ENCODE measurements at regions not wholly inside any gene's neighbourhood (a gene's known extent, or its start where the extent isn't known, plus 50 kb on each side); places are given as distances from the start of the nearest gene placed in this dataset.

DNA sequence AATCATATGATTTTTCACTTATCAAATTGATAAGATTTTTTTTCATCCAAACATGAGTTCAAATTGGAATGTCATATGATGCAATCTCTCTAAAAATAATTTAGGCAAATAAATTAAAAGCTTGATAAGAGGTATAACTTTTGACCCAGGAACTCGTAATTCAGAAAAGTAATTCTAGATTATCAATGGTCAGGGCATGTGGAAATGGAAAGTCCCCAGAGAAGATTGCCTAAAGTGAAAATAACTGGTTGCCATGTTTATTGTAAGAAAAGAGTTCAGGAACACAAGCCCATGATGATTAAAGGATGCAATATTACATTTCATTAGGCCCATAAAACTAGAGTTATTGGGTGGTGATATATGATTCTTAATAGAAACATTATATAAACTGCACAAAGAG lies 1514.8 kb downstream of the SI start:
- Histone ChIP-seq H3K27ac (ENCODE audit: low read depth in 1 of 2, low read length in 1 of 2) (no peak overlapping the region), H3K27me3 (ENCODE audit: control insufficient read depth in 3 of 3, insufficient read depth in 3 of 3, low read length in 2 of 3) (no peaks in the 10 kb centered on the region), H3K9me3 (ENCODE audit: control insufficient read depth in 4 of 4, insufficient read depth in 3 of 4, low read length in 3 of 4) (peaks cover 0 to 3% (median under 1%) of the 10 kb centered on the region in 4 donors), H3K4me3 (no peak overlapping the region), H3K9ac (ENCODE audit: insufficient read depth in 1 of 2, low read length in 2 of 2) (no peak overlapping the region), H3K4me1 (ENCODE audit: control insufficient read depth in 5 of 5, insufficient read depth in 5 of 5, low read length in 5 of 5) (no peaks in the 10 kb centered on the region), H3K36me3 (ENCODE audit: control insufficient read depth in 4 of 4, insufficient read depth in 4 of 4, low read length in 4 of 4) (no peaks in the 10 kb centered on the region)
- DNase-seq (no peak), ATAC-seq (ENCODE audit: insufficient read depth, low FRiP score) (no peak)
- 64 to 83% methylated on average over 1 of the region's 1 CpG for WGBS, 2 donors
- TF ChIP-seq, protein P1, sequence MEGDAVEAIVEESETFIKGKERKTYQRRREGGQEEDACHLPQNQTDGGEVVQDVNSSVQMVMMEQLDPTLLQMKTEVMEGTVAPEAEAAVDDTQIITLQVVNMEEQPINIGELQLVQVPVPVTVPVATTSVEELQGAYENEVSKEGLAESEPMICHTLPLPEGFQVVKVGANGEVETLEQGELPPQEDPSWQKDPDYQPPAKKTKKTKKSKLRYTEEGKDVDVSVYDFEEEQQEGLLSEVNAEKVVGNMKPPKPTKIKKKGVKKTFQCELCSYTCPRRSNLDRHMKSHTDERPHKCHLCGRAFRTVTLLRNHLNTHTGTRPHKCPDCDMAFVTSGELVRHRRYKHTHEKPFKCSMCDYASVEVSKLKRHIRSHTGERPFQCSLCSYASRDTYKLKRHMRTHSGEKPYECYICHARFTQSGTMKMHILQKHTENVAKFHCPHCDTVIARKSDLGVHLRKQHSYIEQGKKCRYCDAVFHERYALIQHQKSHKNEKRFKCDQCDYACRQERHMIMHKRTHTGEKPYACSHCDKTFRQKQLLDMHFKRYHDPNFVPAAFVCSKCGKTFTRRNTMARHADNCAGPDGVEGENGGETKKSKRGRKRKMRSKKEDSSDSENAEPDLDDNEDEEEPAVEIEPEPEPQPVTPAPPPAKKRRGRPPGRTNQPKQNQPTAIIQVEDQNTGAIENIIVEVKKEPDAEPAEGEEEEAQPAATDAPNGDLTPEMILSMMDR (IDR thresholded peaks at IDR 0.05; ENCODE audit: control extremely low read depth, extremely low read depth) = no peak

DNA sequence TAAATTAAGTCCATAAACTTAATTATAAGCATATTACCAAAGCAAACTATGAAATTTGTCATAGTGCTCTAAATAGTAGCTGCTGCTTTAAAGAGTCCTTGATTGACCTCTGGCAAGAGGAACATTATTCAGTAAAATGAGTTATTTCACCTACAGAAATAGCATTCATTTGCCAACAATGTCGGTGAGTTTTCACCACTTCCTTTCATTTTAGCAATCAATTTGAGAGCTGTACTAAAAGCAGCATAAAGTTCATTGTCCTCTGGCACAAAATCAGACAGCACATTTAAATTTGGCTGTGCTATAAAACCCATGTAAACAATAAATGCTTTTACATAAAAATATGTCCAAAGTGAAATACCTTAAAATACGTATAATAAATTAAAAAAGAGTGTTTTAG lies 1515.7 kb downstream of the SI start:
- Histone ChIP-seq H3K9ac (ENCODE audit: insufficient read depth in 1 of 2, low read length in 2 of 2) (no peak overlapping the region), H3K27ac (ENCODE audit: low read depth in 1 of 2, low read length in 1 of 2) (no peak overlapping the region), H3K4me1 (ENCODE audit: control insufficient read depth in 5 of 5, insufficient read depth in 5 of 5, low read length in 5 of 5) (no peaks in the 10 kb centered on the region), H3K9me3 (ENCODE audit: control insufficient read depth in 4 of 4, insufficient read depth in 3 of 4, low read length in 3 of 4) (peaks cover 0 to 3% (median under 1%) of the 10 kb centered on the region in 4 donors), H3K4me3 (no peak overlapping the region), H3K36me3 (ENCODE audit: control insufficient read depth in 4 of 4, insufficient read depth in 4 of 4, low read length in 4 of 4) (no peaks in the 10 kb centered on the region), H3K27me3 (ENCODE audit: control insufficient read depth in 3 of 3, insufficient read depth in 3 of 3, low read length in 2 of 3) (no peaks in the 10 kb centered on the region)
- TF ChIP-seq, protein P1 (IDR thresholded peaks at IDR 0.05; ENCODE audit: control extremely low read depth, extremely low read depth) = no peak
- no peak for ATAC-seq (ENCODE audit: insufficient read depth, low FRiP score)
- WGBS, 2 donors = 41 to 50% methylated on average over 2 of the region's 2 CpGs
- DNase-seq = no peak

DNA sequence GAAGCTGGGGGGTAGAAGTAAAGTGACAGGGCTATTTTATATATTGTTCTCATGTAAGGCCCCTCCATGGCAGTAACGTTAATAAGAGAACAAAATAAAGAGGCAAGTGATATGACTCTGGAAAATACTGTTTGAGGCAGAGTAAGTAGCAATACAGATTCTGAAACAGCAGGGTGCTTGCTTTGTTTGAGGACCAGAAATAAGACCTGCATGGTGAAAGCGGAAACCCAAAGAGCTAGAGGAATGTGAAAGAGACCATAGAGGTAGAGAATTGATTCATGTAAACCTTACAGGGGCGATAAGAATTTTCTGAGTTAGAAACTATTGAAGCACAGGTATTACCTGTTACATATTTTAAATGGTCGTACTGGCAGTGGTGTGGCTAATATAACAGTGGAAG lies 1517.1 kb downstream of the SI start:
- H3K4me3 ChIP-seq = no peak overlapping the region
- ATAC-seq (ENCODE audit: insufficient read depth, low FRiP score) (no peak), DNase-seq (no peak)
- peaks cover 0 to 3% (median under 1%) of the 10 kb centered on the region in 4 donors for H3K9me3 ChIP-seq (ENCODE audit: control insufficient read depth in 4 of 4, insufficient read depth in 3 of 4, low read length in 3 of 4)
- H3K27me3 ChIP-seq (ENCODE audit: control insufficient read depth in 3 of 3, insufficient read depth in 3 of 3, low read length in 2 of 3) = no peaks in the 10 kb centered on the region
- no peaks in the 10 kb centered on the region for H3K36me3 ChIP-seq (ENCODE audit: control insufficient read depth in 4 of 4, insufficient read depth in 4 of 4, low read length in 4 of 4)
- H3K4me1 ChIP-seq (ENCODE audit: control insufficient read depth in 5 of 5, insufficient read depth in 5 of 5, low read length in 5 of 5) = no peaks in the 10 kb centered on the region
- 75 to 76% methylated on average over 4 of the region's 4 CpGs for WGBS, 2 donors
- H3K27ac ChIP-seq (ENCODE audit: low read depth in 1 of 2, low read length in 1 of 2) = no peak overlapping the region
- TF ChIP-seq, protein P1 (IDR thresholded peaks at IDR 0.05; ENCODE audit: control extremely low read depth, extremely low read depth) = no peak
- no peak overlapping the region for H3K9ac ChIP-seq (ENCODE audit: insufficient read depth in 1 of 2, low read length in 2 of 2)

DNA sequence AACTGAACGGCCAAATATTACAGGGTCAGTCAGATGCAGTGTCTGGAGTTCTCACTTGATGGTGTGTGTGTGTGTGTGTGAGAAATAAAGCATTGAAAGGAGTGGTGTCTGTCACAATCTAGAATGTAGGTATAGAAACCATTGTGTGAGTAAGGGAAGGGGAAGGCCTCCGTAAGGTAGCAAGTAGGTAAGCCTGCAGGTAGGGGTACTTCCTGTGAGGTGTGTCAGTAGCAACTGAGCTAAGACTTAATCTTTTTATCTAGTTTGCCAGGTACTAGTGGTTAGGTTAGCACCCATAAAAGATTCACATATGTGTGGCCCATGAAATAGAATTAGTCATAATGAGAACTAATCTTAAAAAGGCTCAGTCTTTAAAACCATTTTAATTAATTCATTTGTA lies 1517.8 kb downstream of the SI start:
- H3K9me3 ChIP-seq (ENCODE audit: control insufficient read depth in 4 of 4, insufficient read depth in 3 of 4, low read length in 3 of 4) = peaks cover 0 to 3% (median under 1%) of the 10 kb centered on the region in 4 donors
- no peaks in the 10 kb centered on the region for H3K27me3 ChIP-seq (ENCODE audit: control insufficient read depth in 3 of 3, insufficient read depth in 3 of 3, low read length in 2 of 3)
- H3K9ac ChIP-seq (ENCODE audit: insufficient read depth in 1 of 2, low read length in 2 of 2) = no peak overlapping the region
- no peak overlapping the region for H3K4me3 ChIP-seq
- ATAC-seq (ENCODE audit: insufficient read depth, low FRiP score) (no peak), DNase-seq (no peak)
- no peaks in the 10 kb centered on the region for H3K4me1 ChIP-seq (ENCODE audit: control insufficient read depth in 5 of 5, insufficient read depth in 5 of 5, low read length in 5 of 5)
- H3K36me3 ChIP-seq (ENCODE audit: control insufficient read depth in 4 of 4, insufficient read depth in 4 of 4, low read length in 4 of 4) = no peaks in the 10 kb centered on the region
- 60% methylated on average over 2 of the region's 2 CpGs for WGBS, 2 donors
- H3K27ac ChIP-seq (ENCODE audit: low read depth in 1 of 2, low read length in 1 of 2) = no peak overlapping the region
- TF ChIP-seq, protein P1 (IDR thresholded peaks at IDR 0.05; ENCODE audit: control extremely low read depth, extremely low read depth) = no peak

All from lung (tissue), 11 donors.